Left kidney (tissue), 1 donor: ENCODE measurements at regions not wholly inside any gene's neighbourhood (a gene's known extent, or its start where the extent isn't known, plus 50 kb on each side); places are given as distances from the start of the nearest gene placed in this dataset.
"Not testable (repeated sequence)": the region's sequence is repeated elsewhere in the genome, so short reads cannot be mapped to it uniquely, and the experiment has no call there.

Experiments
- DNase-seq: peaks from one replicate; pipeline ENCODE4 v3.0.0-alpha.2; 2013

DNA sequence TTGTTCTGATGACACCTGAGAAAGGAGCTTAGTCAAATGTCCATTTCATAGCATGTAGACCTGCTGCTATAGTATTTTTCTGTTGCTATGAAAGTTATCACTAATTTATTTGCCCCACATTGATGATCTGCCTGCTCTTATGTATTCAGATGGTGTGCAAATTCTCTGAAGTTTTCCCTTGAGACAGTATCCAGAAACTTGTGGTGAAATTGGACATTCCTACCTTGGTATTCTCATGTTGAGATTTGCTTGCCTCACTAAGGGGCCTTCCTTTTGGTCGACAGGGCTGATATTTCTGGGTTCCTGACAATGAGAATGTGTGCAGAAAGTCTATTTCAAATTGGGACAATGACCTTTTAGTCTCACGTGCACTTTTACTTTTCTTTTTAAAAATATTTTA, 253.2 kb upstream of the FZD8 start:
- DNase-seq: no peak

DNA sequence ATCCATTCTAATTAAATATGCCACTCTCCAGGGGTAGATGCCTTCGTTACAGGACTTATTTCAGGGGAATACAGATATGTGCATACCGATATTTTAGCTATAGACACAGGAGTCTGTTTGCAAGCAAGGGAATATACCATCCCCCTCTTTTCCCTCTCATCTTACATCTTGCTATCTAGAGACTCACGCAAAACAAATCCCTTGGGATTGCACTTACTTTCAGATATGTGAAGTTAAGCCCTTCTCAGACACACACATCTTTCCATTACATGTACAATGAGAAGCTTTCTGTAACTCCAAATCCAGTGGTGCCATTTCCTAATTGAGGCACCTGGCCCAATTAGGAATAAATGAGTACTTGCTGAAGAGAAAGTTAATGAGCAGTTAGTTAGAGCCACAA, 250.4 kb upstream of the FZD8 start:
- DNase-seq: no peak

DNA sequence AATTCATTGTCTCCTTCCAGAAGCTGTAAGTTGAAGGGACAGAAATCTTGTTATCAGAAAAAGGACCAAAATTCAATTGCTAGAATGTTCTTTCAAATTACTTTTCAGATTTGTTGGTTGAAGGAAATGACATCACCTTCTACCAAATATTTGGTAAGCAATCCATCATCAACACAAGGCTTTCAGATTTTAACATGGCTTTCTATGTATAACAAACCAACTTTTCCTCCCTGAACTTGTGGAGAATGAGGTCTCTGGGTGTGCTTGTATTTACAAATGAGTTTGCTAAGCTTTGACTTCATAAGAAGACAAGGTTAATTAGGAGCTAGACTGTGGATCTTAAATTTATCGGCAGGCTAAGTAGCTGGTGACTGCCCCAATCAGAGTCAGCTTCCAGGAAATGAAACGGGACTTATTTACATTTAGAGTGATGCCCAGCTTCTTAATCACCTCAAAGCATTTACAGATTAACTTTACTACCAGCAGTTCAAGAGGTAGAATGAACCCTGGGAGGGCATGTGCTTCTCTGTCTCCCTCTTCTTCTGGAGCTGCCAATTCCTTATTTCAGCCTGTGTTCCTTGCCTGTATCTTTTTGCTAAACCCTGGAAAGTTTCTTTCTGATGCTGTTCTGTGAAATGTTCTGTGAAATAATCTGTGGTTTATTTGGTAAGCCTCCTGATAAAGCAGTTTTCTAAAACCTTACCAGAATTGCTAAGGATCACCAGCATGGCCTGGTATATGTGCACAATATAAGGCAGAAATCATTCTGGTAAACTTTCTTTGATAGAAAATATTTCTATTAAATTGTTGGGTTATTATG, 248.8 kb upstream of the FZD8 start:
- no peak for DNase-seq

DNA sequence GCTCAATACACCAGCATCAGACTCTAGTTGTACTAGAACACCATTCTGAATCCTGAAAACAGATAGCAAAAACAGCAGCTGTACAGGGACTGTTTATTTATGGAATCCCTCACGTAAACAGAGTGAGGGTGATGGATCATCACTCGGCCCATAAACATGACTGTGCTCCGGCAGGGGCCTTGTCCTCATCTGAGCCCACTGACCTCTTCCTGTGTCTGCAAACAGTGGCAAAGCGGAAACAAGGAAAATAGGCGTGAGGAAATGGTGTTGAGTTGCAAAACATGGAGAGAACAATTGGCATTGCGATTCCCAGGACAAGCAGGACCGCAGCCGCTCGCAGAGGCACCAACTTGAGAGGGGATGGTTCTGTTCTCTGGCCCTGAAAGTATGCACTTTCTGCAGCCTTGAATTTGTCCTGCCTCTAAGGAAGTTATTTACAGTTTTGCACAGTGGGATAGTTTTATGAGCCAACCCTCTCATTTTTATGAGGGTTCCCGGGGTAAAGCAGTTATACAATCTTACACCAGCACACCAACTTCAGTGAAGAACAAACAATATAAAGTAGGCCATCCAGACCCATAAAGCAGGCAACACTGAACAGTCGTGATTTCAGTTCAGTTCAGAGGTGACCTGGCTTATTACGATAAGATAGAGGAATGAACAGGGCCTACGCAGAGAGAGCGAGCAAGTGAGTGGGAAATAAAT, 248.0 kb upstream of the FZD8 start:
- DNase-seq: peak; percentile 40

DNA sequence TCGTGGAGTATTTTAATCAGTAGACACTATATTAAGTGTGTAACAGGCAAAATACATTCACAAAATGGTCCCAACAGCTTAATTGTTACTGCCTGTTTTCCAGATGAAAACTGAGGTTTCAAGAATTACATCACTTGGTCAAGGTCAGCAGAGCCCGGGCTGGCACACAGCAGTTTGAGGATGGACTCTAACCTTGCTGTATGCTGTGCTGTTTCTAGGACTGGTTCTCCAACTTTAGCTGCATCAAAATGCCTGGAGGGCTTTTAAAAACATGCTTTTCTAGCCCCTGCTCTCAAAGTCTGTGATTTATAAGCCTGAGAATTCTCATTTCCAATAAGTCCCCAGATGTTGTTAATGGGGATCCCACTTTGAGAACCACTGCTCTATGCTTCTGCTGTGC, 247.1 kb upstream of the FZD8 start:
- DNase-seq: no peak

DNA sequence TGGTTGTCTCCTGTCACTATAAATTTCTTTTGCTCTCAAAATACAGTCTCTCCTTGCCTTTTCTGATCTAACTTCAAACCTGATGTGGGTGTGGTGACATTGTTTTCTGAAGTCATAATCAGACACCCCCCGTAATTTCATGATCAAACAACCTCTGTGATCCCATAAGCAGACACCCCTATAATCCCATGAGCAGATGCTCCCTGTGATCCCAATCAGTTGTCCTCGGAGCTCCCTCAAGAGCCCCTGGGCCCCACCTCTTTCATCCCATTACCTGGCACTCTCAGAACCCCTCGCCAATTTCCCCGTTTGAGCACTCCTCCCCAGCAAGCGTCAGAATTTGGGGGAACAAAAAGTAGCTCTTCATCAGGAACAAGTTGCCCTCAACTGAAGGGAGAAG, 246.3 kb upstream of the FZD8 start:
- DNase-seq: no peak

DNA sequence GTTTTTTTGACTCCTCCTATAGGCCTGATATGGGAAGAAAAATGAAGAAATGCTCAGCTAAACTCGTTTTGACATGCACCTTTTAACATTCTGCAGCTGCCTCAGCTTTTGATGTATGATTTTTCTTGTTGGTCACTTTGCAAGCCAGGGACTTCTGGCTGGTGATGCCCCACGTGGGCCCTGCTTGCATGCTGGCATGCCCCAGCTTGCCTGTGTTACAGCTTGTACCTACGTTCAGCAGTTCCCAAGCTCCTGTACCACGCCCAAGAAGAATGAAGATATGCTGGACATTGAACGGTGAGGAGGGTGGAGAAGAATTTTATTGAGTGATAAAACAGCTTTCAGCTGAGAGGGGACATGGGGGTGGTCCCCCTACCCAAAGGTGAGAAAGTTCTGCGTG, 245.6 kb upstream of the FZD8 start:
- DNase-seq: no peak

DNA sequence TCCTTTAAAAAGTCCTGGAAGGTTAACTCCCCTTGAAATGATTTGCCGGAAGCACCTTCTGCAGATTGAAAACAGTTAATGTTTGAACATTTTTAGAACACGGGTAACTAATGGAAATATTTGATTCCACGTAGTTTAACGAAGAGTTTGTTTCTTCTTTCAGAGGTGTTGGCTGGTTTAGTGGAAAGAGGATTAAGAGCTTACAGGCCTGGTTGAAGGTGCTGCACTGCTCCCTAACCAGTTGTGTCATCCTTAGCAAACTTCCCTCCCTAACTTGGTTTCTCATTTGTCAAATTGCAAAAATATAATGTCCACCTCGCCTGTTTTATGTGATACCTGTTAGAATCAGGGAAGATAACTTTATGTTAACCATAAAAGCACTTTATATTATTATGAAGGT, 243.0 kb upstream of the FZD8 start:
- no peak for DNase-seq

DNA sequence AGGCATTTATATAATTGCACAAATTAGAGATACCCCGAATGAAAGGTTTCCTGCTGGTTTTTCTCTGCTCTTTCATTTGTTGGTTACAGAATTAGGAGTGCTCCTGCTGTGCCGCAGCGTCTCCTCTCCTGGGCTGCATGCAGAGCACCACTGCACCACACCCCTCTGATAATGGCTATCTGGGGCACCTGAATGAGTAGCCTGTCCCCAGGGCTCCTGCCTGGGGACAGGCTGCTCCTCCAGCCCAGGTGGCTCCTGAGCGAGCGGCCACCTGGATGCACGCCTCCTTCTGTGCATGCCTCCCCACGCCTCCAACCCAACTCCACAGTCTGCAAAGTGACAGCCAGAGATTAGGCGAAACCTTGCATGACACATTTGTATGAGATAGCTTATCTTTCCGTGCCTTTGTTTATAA, 242.6 kb upstream of the FZD8 start:
- DNase-seq: no peak

DNA sequence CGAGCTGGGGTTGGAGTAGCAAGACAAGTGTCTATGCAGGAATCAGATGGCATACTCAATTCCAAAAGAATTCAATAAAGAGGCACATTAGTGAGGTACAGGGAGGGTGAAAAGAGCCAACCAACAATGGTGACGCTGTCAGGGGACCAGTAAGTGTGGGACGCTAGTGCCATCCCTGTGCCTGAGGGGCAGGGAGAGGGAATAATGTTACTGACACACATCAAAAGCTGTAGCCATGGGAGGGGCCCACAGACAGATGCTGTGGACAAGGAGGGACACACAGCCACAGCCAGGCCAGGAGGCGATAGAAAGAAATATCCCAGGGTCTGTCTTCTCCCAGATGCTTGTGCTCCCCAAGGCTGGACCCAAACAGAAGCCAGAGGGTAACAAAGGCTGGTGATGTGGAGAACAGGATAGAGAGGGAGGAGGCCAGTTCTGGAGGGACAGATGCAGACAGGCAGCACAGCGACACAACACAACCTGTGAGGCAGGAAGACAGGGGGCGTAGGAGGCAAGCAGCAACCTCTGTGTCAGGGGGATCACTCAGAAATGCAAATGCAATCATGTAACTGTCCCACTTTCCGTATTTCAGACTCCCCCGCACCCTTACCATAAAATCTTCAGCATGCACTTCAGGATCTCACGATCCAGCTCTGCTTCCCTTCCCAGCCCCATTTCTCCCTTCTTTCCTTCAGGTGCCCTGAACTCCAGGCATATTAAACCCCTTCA, 240.5 kb upstream of the FZD8 start:
- no peak for DNase-seq

DNA sequence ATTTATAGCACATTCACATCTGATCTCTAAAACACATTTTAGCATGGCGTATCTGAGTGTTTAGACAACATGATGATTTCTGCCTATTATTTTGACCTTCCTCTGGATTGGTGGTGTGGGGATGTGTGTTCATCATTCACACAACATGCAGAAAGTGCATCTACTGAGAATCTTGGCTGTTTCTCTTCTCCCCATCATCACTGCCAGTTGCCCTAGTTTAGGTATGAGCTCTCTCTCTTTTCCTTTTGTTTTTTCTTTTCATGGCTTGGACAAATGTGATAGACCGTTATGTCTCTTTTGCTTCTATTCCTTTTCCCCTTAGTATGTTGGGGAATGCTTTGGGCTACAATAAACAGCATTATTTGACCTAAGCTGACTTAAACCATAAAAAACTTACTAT, 239.2 kb upstream of the FZD8 start:
- DNase-seq: no peak

DNA sequence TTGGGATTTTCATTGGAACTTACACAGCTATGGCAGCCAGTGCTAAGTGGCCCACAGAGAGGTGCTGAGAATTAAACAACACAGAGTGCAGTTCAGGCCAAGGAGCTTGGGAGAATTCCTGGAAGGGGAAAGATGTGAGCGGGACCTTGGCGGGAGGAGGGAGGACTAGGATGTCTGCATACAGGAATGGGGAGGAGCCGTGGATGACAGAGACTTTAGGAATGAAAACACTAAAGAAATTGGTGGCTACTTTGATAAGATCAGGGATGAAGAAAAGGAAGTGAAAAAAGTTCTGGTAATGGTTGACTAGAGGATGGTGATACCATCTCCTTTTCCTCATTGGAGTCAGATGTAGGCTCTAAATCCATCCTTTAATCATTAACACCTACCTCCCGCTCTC, 234.2 kb upstream of the FZD8 start:
- no peak for DNase-seq

DNA sequence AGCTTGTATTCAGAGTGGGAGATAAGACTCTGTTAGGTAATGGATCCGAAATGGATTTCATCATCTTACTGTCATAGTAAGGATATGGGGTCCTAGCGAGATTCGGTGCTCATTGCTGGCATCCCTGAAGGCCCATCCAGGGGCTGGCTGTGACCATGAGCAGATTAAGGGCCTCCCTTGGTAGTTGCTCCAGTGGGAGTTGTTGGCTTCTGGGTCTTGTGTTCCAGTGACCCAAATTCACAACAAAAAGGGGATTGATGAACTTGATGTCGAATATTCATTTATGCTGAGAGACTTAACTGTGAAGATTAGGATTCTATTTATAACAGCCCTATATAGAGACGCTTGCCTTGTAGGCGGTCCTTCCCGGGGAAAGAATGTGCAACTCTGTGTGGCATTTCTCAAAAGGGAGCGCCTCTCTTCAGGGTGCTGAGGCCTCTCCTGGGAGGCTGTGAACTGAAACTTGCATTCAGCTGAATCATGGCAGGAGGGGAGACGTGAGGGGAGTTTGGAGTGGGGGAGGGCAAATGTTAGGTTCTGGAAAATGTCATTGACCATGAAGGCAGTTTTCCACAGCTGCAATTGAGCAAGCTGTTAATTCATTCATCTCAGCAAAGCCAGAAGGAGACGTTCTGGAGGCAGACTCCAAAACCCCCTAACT, 233.1 kb upstream of the FZD8 start:
- no peak for DNase-seq

DNA sequence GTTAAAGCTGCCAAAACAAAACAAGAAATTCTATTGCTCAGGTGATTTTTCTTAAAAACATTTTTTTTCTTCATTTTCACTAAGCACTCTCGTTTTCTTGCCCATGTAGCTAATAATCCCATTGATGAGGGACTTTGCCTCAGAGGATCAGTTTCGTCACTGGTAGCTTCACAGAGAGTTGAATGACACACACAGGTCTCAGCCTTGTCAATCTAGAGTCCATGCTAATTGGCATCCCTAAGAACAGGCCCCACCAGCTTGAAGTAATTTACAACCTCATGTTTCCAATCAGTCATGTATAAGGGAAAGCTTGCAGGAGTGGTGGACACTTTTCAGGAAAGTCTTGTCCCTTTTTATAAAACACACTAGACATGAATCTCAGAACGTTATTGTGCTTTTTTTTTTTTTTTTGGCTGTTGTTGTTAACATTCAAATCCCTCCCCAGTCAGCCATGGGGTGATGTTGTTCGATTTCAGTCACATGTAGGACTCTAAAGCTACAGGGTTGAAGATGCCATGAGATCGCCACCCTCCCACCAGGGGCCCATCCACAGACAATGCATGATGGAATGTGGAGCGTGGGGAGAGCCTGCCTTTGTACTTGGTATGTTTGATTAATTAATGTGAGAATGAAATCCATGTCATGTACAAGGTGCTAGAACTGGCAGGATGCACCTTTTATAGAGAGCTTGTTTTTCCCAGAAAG, 232.4 kb upstream of the FZD8 start:
- no peak for DNase-seq

DNA sequence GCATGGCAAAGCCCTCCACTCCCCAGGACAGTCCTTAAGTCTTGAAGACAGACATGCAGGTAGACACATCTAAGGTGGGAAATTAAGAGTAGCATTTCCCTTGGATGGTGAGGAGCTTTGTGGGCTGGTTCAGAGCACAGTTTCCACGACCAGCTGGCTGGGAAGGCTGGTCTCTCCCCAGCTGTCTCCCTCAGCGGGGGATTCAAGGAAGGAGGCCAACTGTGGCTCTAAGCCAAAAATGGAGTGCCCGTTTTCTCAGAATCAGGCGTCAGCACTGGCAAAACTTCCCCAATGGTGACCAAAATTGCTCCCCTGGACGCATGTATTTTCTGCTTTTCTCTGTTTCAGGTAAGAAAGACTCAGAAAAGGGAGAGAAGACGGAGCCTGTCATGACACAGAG, 230.6 kb upstream of the FZD8 start:
- no peak for DNase-seq

DNA sequence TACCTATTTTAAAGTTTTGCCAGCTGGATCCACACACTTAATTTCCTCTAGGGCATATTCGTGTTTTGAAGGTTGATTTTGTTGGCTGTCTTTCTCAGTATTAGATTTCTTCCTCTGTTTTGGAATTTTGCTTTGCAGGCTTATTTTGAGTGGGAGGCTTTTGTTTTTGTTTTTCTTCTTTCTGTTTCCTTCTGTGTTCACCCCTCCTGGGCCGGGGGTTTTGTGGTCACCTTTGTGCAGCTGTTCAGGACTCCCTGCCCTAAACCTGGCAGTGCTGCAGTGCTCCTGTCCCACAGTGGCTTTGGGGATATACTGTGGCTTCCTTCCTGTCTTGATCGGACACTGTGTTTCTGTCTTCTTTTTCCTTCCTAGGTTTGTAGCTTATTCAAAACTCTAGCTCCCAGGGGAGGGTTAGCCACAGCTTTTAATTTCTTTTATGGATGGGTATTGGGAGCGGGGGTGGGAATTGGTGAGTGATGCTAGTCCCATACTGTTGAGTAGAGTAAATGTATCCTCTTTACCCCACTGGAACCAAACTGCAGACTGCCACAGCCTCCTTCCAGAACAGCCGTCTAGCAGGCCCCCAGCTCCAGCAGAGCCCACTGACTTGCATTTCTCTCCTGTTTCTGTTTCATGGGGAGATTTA, 228.7 kb upstream of the FZD8 start:
- DNase-seq: no peak

DNA sequence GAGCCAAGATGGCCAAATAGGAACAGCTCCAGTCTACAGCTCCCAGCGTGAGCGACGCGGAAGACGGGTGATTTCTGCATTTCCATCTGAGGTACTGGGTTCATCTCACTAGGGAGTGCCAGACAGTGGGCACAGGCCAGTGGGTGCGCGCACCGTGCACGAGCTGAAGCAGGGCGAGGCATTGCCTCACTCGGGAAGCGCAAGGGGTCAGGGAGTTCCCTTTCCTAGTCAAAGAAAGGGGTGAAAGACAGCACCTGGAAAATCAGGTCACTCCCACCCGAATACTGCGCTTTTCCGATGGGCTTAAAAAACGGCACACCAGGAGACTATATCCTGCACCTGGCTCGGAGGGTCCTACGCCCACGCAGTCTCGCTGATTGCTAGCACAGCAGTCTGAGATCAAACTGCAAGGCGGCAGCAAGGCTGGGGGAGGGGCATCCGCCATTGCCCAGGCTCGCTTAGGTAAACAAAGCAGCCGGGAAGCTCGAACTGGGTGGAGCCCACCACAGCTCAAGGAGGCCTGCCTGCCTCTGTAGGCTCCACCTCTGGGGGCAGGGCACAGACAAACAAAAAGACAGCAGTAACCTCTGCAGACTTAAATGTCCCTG, 216.7 kb upstream of the FZD8 start:
- not testable (repeated sequence) for DNase-seq

DNA sequence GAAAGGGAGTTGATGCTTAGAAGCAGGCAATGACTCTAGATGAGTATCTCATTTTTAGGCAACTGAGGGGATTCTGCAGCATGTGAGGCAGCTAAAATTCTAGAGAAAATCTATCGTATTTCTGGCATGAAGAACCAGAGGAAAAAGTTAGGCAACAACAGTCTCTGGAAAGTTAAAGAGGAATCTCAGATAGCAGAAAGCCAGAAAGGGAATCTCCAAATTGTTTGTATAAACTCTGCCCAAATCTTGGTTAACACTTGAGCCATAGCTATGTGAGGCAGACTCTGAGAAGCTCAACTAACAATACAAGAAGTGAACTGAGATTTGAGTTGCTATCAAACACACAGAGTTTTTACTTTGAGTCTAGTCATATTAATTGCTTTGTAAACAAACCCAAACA, 215.8 kb upstream of the FZD8 start:
- no peak for DNase-seq

DNA sequence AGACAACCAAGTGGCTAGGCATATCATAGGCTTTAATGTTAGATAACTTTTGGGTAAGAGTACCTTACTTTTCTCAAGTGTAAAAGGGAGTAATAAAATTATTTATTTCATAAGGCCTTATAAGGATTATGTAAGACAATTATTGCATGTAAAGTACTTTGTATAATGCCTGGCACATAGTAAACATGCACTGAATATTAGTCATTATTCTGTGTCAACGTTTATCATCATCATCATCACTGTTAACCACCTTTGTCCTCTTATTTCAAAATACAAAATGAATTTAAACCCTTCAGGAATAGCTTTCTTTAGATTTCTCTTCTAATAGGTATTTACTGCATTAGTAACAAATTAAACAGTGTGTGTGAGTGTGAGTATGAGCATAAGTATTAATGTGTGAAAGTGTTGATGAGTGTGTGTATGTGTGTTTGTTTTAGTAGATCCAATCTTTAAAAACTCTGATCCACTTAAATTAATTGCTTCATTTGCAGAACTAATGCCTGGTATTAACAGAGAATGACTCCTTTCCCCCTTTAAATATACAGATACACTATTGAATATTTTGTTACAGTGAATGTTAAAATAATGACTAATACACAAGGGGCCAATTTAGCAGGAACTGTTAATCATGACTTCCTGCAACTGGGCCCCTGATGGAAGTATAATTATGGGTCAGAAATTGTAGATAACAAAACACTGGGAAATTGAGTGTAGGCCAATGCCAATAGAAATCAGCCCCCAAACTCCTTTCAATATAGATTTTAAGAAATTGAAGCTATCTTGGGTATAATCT, 213.3 kb upstream of the FZD8 start:
- DNase-seq: no peak

DNA sequence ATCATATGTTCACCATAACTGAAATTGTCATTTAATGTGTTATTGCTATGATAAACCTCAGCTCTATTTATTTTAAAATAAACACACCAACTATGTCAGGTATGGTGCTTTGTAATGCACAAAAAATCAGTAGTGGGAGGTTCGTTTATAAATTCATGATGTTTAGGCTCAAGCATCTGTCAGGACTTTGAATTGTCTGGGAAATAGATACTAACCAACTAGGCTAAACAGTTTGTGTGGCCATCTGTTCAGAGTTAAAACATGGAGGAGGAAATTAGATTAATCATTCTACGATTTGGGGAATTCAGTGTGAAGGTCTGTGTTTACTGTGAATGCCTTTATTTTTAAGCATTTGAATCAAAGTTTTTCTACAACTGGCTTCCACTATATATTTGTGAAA, 212.6 kb upstream of the FZD8 start:
- DNase-seq: no peak
